Right kidney (tissue), 1 donor: ENCODE measurements at regions not wholly inside any gene's neighbourhood (a gene's known extent, or its start where the extent isn't known, plus 50 kb on each side); places are given as distances from the start of the nearest gene placed in this dataset.

Experiments
- DNase-seq: peaks from one replicate; pipeline ENCODE4 v3.0.0-alpha.2; 2016

GRCh38 chr4:100083289-100083688, 107.0 kb downstream of the DDIT4L start:
- no peak for DNase-seq

- DNase-seq = no peak
These were observed 107.4 kb downstream of the DDIT4L start for GRCh38 chr4:100082852-100083251.

GRCh38 chr4:100081491-100081890, 108.8 kb downstream of the DDIT4L start:
- DNase-seq = no peak

GRCh38 chr4:100079264-100079663, 111.0 kb downstream of the DDIT4L start:
- DNase-seq = no peak

GRCh38 chr4:100076753-100077152, 113.5 kb downstream of the DDIT4L start:
- DNase-seq = no peak

- no peak for DNase-seq
These were observed 114.6 kb downstream of the DDIT4L start for GRCh38 chr4:100075486-100076270.

- no peak for DNase-seq
These were observed 115.2 kb downstream of the DDIT4L start for GRCh38 chr4:100075056-100075455.

GRCh38 chr4:100071506-100071905, 118.8 kb downstream of the DDIT4L start:
- DNase-seq = no peak

- no peak for DNase-seq
These were observed 119.4 kb downstream of the DDIT4L start for GRCh38 chr4:100070868-100071267.

- no peak for DNase-seq
These were observed 119.1 kb upstream of the H2AZ1 start for GRCh38 chr4:100069207-100069606.

GRCh38 chr4:100067255-100067654, 117.2 kb upstream of the H2AZ1 start:
- DNase-seq = no peak

GRCh38 chr4:100063355-100063754, 113.3 kb upstream of the H2AZ1 start:
- DNase-seq = no peak

GRCh38 chr4:100062921-100063320, 112.8 kb upstream of the H2AZ1 start:
- DNase-seq = no peak

- DNase-seq = no peak
These were observed 111.8 kb upstream of the H2AZ1 start for GRCh38 chr4:100061835-100062234.

- no peak for DNase-seq
These were observed 110.8 kb upstream of the H2AZ1 start for GRCh38 chr4:100060765-100061416.

- no peak for DNase-seq
These were observed 109.4 kb upstream of the H2AZ1 start for GRCh38 chr4:100059467-100059866.

GRCh38 chr4:100056701-100057100, 106.6 kb upstream of the H2AZ1 start:
- no peak for DNase-seq

GRCh38 chr4:100054071-100054470, 104.0 kb upstream of the H2AZ1 start:
- no peak for DNase-seq

GRCh38 chr4:100049872-100050271, 99.8 kb upstream of the H2AZ1 start:
- no peak for DNase-seq

- no peak for DNase-seq
These were observed 92.6 kb upstream of the H2AZ1 start for GRCh38 chr4:100042711-100043110.

GRCh38 chr4:100042235-100042634, 92.2 kb upstream of the H2AZ1 start:
- no peak for DNase-seq

GRCh38 chr4:100041646-100042045, 91.6 kb upstream of the H2AZ1 start:
- no peak for DNase-seq

GRCh38 chr4:100034023-100034664, 84.1 kb upstream of the H2AZ1 start:
- no peak for DNase-seq

GRCh38 chr4:100026066-100026465, 76.0 kb upstream of the H2AZ1 start:
- DNase-seq = no peak
